SW480 (cell line): ENCODE measurements at regions not wholly inside any gene's neighbourhood (a gene's known extent, or its start where the extent isn't known, plus 50 kb on each side); places are given as distances from the start of the nearest gene placed in this dataset.

Source experiments
- DNase-seq: peaks from one replicate; pipeline ENCODE4 v3.0.0-alpha.2; 2016; ENCODE audit warnings: low spot score

- no peak for DNase-seq
Measured at GRCh38 chr20:6831461-6831860, 64.0 kb downstream of the BMP2 start.

- DNase-seq, result no peak
Measured at GRCh38 chr20:6832811-6833210, 65.3 kb downstream of the BMP2 start.

GRCh38 chr20:6835609-6836008 lies 68.1 kb downstream of the BMP2 start:
- DNase-seq, result no peak

GRCh38 chr20:6836821-6837374 lies 69.4 kb downstream of the BMP2 start:
- no peak for DNase-seq

GRCh38 chr20:6837730-6838129 lies 70.2 kb downstream of the BMP2 start:
- DNase-seq, result no peak

GRCh38 chr20:6838181-6838826 lies 70.8 kb downstream of the BMP2 start:
- DNase-seq, result no peak

GRCh38 chr20:6841128-6841527 lies 73.6 kb downstream of the BMP2 start:
- no peak for DNase-seq

DNA sequence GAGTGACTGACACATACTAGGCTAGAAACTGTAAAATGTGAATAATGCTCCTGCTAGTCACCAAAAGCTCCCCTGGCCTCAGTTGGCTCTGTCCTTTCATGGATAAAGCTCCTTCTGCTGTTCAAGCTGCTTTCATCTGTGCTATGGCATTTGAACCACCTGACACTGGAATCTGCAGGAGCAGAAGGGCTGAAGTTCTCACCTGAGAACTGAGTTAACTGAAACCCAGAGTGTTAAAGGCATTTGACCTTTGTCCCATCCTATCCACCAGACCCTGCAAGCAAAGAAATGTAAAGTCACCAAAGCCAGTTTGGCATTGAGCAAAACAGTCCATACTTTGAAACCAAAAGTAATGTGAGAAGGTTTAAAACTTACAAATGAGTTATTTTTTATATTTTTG lies 77.7 kb downstream of the BMP2 start:
- DNase-seq, result no peak

GRCh38 chr20:6848041-6848440 lies 80.6 kb downstream of the BMP2 start:
- no peak for DNase-seq

- DNase-seq, result no peak
Measured at GRCh38 chr20:6848992-6849391, 81.5 kb downstream of the BMP2 start.

- no peak for DNase-seq
Measured at GRCh38 chr20:6851136-6851535, 83.7 kb downstream of the BMP2 start.

- no peak for DNase-seq
Measured at GRCh38 chr20:6852478-6852877, 85.0 kb downstream of the BMP2 start.

GRCh38 chr20:6855104-6855503 lies 87.6 kb downstream of the BMP2 start:
- DNase-seq, result no peak

DNA sequence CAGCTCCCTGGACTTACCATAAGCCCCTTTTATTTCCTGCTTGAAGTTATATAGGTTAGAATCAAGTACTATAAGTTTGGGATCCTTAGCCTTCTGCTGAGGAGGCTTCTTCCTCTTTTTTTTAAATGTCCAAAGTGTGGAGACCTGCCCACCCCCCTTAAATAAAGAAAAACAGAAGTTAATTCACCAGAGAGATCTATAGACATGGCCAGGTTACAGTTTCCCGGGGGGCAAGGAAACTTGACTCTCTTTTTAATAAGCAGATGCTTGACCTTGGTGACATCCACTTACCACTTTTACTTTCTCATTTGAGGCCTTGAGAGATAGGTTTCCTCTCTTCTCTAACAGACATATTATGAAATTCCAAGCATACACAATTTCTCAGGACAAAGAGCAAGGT lies 88.3 kb downstream of the BMP2 start:
- no peak for DNase-seq

DNA sequence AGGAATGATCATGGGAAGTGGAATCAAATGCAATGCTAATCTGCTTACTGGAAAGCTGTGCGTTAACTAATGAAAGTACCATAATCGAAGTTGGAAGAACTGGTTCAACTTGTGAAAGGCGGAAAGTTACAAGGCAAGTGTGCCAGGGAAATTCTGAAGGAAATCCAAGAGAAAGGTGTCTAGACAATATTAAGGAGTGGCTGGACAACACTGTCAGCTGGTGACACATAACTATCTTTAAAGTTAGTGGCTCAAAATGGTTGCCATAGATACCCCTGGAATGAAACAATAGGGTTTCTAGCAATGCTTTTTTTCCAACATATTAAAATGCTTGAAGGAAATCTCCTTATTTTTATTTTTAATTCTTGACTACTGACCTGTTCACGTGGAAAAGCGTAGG lies 90.4 kb downstream of the BMP2 start:
- no peak for DNase-seq

DNA sequence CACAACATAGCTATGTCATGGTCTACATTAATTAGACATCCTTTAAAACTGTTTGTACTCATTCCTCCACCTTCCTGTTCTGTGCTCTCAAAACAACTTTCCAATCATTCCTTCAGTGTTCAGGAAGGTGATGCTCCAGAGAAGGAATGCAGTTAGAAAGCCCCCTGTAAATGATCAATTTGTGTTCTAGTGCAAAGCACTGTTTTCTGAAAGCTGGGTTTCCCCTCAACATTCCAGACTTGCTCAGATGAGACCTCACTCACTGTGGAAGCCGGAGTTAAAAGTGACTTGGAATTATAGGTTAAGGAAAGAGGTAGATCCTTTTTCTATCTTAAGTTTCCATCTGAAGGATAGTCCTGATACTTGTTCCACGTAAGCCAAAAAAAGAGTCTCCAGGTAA lies 95.9 kb downstream of the BMP2 start:
- no peak for DNase-seq

GRCh38 chr20:6863798-6864201 lies 96.3 kb downstream of the BMP2 start:
- DNase-seq, result no peak

DNA sequence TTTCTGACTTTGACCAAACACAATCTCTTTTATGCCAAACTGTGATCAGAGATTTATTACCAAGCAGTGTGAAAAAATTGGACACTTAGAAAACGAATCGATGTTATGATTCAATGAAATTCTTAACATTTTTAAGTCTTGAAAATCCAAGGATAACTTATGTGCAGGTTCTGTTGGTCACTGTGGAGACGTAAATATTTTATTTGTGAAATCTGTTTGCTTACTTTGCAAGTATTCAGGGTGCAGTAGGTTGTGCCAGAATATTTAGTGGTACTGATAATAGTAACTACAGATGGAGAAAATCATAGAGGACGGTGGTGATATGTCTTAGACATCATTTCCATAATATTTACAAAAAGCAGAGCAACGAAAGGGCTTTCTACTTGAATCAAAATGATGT lies 97.3 kb downstream of the BMP2 start:
- no peak for DNase-seq

GRCh38 chr20:6866741-6867140 lies 99.3 kb downstream of the BMP2 start:
- no peak for DNase-seq

GRCh38 chr20:6868861-6869260 lies 101.4 kb downstream of the BMP2 start:
- no peak for DNase-seq

- DNase-seq, result no peak
Measured at GRCh38 chr20:6870559-6870958, 103.1 kb downstream of the BMP2 start.

DNA sequence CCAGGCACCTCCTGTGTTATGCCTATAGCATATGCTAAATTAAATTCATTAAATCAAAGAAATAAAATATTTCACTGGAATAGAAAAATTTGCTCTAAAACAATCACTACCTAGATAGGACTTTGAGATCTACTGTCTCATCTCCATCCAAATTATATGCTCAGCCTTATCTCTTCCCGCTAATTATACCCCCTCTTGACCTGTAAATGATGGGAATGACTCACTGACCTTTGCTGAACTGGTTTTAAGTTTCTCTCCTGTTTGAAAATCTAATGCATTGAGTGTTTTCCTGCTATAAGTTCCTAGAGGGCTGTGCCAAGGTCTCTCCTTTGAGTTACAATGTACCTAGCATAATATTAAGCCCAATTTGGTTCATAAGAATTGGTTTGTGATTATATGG lies 110.1 kb downstream of the BMP2 start:
- DNase-seq, result no peak

DNA sequence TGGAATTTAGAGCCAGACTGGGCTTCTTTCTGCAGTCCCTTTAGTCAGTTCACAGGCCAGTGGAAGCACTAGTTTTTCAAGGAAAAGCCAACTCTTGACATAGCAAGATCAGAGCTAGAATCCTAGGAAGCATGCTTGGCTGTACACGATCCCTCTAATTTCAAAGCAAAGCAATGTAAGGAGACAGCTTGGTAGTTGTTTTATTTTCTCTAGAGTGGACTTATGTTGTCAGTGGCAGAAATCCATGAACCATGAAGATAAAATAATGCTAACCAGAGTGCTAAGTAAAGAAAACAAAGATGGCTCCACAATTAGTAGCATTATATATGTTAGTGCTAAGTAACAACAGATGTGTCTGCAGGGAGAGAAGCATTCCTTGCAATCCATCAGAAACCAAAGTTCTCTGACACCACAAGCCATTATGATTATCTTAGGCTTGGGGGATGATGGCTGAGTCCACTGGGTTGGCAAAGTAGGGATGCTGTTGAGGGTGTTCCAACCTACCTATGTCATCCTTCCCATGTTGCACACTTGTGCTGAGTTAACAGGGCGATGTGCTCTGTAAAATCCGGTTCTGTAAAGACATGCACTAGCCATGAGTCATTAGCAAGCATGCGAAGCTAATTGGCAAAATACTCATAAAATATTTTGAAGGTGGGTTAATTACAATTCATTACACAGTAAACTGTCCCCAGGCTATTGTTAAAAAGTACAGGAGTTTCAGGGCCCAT lies 115.2 kb downstream of the BMP2 start:
- no peak for DNase-seq

GRCh38 chr20:6884114-6884513 lies 116.6 kb downstream of the BMP2 start:
- no peak for DNase-seq
